HuH-7 (cell line): ENCODE measurements at regions not wholly inside any gene's neighbourhood (a gene's known extent, or its start where the extent isn't known, plus 50 kb on each side); places are given as distances from the start of the nearest gene placed in this dataset.
"Not testable (repeated sequence)": the region's sequence is repeated elsewhere in the genome, so short reads cannot be mapped to it uniquely, and the experiment has no call there.

Experiments
- DNase-seq: peaks from one replicate; pipeline ENCODE4 v3.0.0; 2011; ENCODE audit warnings: low spot score

DNA sequence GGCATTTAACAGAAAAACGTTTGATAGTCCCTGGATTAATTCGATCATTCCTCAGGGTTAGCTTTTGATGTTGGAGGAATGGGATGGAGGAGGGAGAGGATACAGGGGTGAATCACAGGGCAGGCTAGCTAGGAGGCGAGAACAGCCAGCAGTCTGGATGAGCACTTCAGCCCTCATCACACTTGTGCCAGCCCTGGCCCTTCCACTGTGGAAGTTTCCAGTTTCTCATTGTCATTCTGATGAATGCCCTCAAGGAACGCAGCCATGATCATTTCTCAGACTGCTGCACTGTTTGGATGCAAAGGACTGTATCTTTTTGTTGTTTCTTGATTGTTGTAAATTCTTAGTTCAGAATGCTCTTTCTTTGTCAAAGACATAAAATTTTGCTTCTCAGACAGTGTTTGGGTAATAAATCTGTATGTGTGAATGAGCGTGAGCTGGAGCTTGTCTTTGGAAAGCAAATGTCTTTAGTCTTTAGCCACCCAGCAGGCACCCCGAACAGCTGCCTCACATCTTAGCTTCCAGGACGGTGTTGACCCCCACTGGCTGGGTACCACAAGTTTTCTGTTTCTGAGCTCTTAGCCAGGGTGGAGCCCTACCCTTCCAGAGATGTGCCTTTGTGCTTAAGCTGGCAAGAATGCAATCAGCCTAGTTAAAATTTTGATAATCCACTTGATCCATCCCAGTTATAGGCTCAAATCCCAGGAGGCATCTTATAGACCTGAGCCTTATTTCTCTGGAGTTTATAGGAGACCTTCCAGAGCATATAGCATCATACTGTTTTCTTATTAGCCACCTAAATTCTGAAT lies 121.1 kb downstream of the PDCD6IP start:
- no peak for DNase-seq

DNA sequence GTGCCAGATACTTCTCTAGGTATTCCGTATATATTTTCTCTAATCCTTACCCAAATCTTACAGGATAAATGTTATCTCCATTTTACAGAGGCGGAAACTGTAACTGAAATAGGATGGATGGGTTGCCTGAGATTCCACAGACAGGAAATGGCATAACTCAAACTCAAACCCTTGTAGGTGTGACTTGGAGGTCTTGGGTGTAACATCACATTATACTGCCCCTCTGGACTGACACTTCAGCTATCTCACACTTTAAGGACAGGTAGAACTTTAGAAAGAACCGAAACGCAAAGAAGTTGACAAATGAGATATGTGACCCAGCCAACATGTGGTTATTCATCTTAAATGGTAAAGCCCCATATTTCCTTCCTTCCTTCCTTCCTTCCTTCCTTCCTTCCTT lies 122.1 kb downstream of the PDCD6IP start:
- DNase-seq, result no peak

DNA sequence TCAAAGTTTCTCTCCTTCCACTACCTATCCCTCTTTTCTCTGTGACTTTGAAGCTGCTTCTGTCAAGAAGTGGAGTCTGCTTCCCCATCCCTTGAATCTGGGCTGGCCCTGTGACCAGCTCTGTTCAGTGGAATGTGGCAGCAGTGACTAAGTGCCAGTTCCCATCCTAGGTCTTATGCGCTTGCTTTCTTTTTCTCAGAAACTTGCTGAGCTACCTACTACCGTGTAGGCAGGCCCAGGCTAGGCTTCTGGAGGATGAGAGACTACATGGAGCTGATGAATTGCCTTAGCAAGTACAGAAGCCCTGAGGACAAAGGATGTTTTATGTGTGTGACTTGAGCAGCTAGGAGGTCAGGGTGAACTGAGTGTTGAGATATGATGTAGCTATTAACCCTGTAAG lies 123.2 kb downstream of the PDCD6IP start:
- DNase-seq, result no peak

DNA sequence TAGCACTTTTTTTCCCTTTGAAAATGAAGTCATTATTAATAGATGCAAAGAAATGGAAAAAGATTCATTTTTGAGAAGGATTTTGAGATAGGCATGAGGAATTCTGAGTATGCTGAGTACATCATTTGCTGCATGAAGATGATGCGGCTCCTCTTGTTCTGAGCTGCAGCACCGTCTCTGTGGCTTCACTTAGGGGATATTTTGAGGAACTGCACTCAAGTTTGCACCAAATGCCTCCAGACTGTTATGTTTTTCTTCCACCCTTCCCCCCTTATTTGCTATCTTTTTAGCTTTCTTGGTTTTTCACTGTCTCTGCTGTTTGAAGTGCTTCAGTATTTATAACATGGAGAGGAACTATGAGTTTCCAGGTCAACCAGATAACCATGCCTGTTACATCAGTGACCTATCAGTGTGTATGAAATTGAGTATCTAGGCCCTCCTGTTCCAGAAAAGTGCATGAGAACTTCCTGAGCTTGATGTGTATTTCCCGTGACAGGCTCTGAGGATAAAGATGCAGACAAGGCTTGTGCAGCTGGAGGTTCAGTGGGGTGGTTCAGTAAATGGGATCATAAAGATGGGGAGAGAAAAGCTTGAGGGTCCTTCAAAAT lies 128.7 kb downstream of the PDCD6IP start:
- DNase-seq, result no peak

DNA sequence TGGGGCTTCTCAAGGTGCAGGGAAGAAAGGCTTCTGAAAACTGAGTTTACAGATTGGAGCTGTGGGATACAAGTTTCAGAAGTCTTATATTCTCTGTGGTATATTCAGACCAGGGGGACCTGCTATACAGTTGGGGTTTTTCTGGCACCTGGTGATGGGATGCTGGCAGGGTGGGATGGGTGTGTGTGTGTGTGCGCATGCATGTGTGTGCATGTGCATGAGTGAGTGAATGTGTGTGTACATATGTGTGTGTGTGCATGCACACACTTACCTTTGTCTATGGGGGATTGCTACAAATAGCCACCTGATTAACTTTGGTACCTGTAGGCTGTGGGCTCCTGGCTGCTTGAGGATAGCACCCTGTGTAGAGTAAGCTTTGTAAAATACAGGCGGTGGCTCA lies 131.4 kb downstream of the PDCD6IP start:
- DNase-seq, result no peak

DNA sequence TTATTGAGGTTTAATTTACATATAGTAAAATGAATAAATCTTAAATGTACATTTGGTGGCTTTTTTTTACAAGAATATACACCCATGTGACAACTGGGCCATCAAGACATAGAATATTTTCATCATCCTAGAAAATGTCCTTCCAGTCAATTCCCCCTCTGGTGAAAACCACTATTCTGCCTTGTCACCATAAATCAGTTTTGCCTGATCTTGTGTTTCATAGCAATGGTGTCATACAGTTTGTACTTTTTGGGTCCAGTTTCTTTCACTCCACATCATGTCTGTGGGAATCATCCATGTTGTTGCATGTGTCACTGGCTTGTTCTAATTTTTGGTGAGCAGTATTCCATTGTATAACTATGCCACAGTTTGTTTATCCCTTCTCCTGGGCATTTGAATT lies 133.1 kb downstream of the PDCD6IP start:
- no peak for DNase-seq

DNA sequence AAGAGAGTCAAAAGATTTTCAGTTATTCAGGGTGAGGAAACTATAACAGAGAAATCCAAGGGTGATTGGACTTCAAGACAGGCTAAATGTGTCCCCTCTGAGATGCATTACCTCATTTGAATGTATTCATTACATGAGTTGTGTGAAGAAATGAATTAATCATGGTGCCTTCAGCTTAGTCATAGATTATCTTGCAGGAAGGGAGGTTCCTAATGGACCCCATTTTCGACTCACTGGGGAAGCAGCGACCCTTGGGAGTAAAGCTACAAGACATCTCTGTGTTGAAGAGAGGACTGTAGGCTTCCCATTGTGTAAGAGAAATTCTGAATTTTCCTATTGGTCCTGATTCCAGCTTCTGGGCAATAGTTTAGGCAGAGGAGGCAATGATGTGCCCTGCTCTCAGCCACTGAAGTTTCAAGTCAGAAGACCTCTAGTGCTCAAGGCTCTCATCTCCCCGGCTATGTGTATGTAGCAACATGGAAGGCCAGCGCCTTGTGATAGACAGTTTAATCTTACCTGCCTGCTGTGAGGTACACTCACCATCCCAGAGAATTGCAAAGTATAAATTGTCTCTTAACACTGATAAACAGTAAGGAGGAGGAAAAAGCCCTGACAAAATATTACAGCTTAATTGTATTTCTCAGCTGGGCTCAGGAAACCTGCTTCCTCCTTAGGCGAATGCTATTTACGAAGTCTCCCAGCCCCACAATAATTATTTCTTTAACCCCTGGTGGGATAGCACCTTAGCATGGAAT lies 133.8 kb downstream of the PDCD6IP start:
- DNase-seq, result no peak

DNA sequence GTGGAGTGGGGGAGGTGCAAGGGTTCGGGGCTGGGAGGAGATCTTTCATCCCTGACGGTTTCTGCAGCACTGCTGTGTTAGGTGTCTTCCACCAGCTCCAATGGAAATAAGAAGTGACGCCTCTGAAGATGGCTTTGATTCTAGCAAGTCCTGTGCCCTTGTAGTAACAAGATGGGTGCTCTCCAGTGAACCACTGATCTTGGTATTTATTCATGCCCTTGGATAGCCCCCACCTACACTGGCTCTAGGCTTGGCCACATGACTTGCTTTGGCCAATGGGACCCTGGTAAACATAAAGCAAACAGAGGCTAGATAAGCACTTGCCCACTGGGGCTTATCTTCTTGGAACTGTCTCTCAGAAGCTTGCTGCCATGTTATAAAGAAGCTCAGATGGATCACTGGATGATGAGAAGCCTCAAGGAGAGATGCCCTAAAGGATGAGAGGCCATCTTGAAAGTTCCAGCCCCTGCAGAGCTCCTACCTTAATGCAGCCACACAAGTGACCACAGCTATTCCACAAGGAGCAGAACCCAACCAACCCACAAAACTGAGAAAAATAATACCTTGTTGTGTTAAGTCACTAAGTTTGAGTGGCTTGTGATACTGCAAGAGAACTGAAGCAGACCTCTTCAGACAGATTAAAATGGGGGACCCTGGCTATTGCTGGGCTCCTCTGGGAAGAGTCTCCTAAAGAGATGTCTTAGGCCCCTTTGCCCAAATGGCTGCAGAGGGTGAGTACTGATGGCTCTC lies 137.9 kb downstream of the PDCD6IP start:
- DNase-seq, result no peak

DNA sequence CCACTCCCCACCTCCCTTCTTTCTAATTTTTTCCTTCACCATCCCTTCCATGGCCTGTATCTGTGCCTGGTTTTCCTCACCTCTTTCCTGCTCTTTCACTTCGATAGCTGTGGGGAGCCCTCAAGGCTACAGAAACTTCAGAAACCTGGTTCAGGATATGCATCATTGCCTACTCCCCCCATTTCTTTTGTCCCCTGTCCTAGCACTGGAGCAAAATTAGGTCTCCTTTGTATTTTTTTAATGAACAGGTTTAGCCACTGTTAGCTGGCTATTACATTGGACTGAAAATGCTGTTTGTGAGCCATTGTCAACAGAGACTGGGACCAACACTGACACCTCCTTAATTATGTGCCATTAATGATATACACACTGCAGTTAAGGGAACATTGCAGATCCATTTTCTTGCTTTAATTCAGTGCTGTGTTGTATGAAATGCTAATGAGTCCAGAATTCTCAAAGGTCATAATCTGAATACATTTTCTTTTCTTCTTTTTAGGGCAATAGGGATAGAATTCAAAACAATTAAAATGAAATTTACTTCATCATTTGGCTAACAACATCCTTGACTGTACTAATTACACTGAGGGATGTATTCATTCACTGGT lies 138.6 kb downstream of the PDCD6IP start:
- DNase-seq, result no peak

DNA sequence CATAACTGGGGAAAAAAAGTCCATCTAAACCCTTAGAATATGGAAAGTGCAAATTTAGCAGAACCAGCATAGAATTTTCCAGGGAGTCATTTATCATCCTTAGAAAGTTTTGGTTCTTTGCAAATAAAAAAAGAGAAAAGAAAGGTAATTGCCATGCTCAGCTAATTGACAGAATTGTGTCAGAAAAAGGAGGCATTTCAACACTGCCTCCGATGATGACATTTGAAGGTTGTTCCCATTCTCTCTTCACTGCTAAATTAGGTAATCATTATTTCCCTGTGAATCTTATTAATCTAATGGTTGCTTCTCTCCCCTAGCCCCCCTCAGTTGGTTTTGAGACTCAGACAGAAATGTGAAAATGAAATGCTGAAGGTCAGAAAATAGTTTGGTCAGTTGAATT lies 139.2 kb downstream of the PDCD6IP start:
- no peak for DNase-seq

DNA sequence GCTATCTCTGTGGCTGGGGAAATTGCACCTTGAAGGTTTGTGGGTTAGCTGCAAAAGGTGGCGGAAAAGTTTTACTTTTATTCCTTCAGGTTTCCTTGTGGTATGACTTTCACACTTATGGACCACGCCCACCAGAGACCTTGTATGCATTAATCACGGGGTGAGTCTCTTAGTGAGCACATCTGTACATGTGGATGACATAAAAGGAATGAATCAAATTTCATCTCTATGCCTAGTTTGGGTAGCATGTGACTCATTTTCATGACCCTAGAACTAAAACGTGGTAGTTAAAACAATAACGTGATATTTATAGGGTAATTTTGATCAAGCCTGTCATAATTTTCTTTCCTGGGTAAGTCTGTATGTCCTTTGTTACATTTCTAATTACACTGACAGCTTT lies 141.7 kb downstream of the PDCD6IP start:
- no peak for DNase-seq

DNA sequence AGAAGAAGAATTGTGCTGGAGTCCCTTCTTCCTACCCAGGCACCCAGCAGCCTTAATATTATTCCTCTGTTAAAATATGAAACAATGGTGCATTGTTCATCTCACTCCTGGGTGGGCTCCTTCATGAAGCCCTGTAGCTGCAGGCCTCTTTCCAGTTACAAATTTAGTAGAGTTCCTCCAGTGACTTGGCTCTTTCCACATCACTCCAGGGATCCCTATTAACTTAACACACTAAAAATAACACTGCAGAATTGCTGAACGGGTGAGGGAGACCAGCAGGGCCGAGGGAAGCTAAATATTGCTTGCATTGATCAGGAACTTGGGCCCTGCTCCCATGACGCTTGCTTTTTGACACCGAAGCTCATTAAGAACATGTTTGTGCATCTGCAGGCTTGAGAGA lies 142.3 kb downstream of the PDCD6IP start:
- no peak for DNase-seq

DNA sequence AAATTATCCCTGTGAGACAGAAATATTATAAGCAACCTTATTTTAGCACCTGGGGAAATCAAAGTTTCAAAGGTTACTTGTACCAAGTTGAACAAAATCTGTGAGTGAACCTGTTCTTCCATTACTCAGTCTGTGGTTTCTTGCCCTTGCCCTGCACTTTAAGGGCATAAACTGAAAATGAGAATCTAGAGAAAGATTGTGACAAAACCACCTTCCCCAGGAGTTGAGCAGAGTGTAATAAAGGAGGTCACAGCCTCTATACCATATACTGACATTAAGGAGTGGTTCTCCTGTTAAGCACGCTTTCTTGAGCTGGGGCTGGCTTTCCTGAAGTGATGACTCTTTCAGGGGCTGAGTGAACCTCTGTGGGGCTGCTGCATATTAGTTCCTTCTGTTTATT lies 143.4 kb downstream of the PDCD6IP start:
- no peak for DNase-seq

DNA sequence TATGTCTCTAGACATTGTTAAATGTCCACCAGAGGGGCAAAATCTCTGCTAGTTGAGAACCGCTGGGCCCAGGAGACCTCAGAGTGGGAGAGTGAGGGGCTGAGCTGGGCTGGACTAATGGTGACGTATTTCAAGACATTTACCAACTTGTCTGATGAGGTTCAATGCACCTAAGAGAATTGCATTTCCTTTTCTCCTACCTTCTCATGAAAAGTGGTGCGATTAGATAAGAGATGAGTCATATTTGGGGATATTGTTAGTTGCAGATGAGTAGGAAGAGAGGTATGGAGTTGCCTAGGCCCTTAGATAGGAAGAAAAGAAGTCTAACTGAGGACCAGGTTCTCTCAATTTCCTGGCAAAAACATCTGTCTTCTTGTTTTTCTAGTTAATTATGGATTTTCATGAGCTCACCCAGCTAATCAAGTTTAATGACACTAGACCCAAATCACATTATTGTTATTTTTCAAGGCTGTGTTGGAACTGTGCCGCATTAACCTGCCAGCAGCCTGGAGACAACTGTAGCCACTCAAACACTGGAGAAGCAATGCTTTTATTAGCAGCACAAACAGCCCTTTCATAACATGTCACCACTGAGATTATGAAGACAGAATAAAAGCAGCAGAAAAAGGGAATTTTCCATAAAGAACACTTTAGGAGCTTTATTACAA lies 144.2 kb downstream of the PDCD6IP start:
- DNase-seq, result no peak

DNA sequence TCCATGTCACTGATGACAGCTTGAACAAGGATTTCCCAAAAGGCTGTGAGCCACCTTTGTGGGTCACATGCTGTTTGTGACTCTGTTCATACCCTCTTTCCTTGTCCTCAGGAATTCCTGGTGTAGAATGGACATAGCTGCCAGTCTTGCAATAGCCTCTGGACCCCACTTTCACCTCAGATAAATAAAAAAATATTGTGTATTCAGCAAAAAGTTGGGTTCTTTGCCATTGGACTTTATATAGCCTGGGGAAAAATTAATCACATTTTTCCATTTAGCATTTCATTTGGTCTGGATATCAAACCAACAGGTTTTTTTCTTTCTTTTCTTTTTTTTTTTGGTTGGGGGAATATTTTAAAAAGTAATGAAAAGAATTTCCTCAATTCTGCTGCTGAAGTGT lies 144.8 kb downstream of the PDCD6IP start:
- no peak for DNase-seq

DNA sequence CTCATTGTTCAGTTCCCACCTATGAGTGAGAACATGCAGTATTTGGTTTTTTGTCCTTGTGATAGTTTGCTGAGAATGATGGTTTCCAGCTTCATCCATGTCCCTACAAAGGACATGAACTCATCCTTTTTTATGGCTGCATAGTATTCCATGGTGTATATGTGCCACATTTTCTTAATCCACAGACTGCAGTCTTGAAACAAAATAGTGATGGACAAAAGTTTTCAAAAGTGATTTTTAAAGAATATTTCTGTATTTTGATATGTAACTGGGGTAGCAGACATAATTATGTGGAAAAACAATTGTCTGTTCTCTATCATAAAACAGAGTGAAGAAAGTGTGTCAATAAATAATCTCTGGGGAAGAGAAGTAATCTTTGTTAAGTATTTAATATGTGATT lies 148.2 kb downstream of the PDCD6IP start:
- not testable (repeated sequence) for DNase-seq

DNA sequence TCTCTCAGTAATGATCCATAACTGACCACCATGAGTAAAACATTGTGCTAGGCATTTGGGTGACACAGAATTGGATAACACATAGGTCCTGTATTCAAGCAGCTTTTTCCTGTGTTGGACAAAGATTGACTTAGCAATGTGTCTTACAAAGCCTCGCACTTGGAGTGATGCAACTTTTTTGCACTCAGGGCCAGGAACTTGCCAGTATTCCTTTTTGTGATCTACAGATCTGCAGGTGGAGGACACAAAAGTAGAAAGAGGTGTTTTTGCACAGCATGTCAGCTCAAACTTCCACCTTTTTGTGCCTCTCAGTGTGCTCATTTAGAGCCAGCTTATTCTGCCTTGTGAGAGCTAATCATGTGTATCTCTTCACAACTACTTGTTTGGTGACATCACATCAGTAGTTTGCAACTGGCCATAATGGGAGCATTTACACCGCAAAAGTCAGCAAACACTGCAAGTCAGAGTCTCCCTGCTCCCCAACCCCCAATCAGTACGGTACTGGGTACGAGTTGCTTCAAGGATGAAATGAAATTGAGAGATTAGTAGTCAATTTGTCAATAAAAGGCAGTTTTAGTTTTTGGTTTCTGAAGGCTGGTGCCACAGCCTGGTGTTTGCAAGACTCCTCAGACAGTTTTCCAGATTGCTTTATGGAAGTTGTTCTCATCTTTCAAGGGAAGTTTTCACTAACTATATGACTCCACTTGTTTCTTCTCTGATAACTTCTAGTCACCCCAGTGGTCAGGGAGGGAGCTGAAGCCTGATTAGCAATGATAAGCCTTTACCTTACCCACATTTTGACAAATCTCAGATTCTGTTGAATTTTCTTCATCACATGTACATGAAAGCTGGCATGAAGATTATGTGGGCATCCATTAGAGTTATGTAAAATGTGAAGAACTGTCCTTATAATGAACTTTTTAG lies 149.1 kb downstream of the PDCD6IP start:
- no peak for DNase-seq

DNA sequence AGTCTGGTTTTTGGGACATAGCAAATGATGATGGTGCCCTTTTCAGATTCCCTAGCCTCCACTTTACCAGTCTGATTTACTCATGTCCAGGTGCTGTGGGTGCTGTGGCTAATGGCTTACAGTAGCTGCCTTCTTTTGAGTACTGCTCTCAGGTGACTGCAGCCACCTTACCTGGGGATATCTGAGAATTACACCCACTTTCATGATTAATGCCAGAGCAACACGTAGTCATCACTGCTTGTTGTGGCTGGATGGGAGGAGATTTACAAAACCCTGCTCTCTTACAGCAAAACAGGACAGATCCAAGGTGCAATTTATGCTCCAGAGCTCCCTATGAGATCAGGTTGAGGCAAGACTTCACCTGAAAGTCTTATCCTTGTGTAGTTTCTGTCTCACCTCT lies 150.6 kb downstream of the PDCD6IP start:
- DNase-seq, result no peak

DNA sequence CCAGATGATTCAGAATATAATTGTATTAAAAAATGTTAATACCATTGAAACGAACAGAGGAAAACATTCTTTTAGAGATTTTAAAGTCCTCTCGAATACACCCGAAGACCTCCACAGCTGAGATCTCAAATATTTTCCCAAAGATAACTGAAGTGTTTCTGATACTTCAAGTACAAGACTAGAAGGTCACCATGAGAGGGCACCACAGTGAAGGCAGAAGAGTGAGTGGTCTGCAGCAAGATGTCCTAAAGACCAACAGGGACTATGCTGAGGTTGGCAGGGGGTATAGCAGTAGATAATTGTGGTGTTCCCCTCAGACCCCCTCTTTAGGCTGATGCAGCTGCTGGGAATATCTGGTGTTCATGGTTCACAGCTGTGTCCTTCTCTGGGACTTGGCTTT lies 156.5 kb downstream of the PDCD6IP start:
- DNase-seq, result no peak

DNA sequence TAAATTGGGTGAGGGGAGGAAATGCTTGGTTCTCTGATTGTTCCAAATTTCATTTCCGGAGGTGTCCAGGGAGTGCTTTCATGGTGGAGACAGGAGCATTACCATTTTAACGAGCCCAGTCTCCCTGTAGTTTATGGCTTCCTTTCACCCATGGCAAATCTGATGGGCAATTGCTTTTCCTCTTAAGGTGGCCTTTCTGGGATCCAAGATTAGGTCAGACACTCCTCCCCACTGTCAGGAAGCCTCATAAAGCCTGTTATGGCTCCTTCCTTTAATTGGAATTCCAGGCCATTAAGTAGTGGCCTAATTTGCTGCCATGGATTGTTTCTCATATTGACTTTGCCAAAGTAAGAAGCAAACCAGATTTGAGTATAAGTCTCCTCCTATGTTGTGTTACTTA lies 157.8 kb downstream of the PDCD6IP start:
- no peak for DNase-seq
